Fibroblast of lung (primary cell): ENCODE measurements at regions not wholly inside any gene's neighbourhood (a gene's known extent, or its start where the extent isn't known, plus 50 kb on each side); places are given as distances from the start of the nearest gene placed in this dataset.

ENCODE experiments used
- DNase-seq, 2 donors: peaks; one replicate each; pipeline versions ENCODE4 v3.0.0 to v3.0.0-alpha.2; 2010; ENCODE audit warnings: low read depth in 2 of 2
- H2AFZ ChIP-seq: 2 replicates; pipeline ENCODE4 v1.5.1; 2012; ENCODE audit warnings: low read length, control low read depth, inconsistent platforms
- H3K27ac ChIP-seq: 2 replicates; pipeline ENCODE4 v1.5.1; 2011; ENCODE audit warnings: low read length, control low read depth; ENCODE audit not compliant: insufficient read depth
- H3K27me3 ChIP-seq: 2 replicates; pipeline ENCODE4 v1.5.1; 2011; ENCODE audit warnings: mild to moderate bottlenecking, low read length; ENCODE audit not compliant: control insufficient read depth, insufficient read depth
- H3K36me3 ChIP-seq: 2 replicates; pipeline ENCODE4 v1.5.1; 2011; ENCODE audit warnings: low read length; ENCODE audit not compliant: control insufficient read depth, insufficient read depth
- H3K4me1 ChIP-seq: 2 replicates; pipeline ENCODE4 v1.5.1; 2011; ENCODE audit warnings: low read length; ENCODE audit not compliant: control insufficient read depth, insufficient read depth; ENCODE audit errors: extremely low read depth
- H3K4me2 ChIP-seq: 2 replicates; pipeline ENCODE4 v1.5.1; 2011; ENCODE audit warnings: low read length, control low read depth; ENCODE audit not compliant: insufficient read depth; ENCODE audit errors: extremely low read depth
- H3K4me3 ChIP-seq, 4 experiments: fragments of 200-600 bp in 1 of 4; sonication (generic) in 1 of 4; replicated peaks in 1 of 4; 2 replicates each; pipeline ENCODE4 v1.5.1; 2011 to 2016; ENCODE audit warnings: low read length in 4 of 4, low read depth in 3 of 4, mild to moderate bottlenecking in 3 of 4, control low read depth in 2 of 4, inconsistent platforms in 1 of 4, mixed read lengths in 1 of 4; ENCODE audit not compliant: insufficient read depth in 1 of 4; ENCODE audit errors: control extremely low read depth in 1 of 4
- H3K79me2 ChIP-seq: 2 replicates; pipeline ENCODE4 v1.5.1; 2012; ENCODE audit warnings: mild to moderate bottlenecking, low read length, inconsistent platforms; ENCODE audit not compliant: control insufficient read depth, insufficient read depth
- H3K9ac ChIP-seq: 2 replicates; pipeline ENCODE4 v1.5.1; 2011; ENCODE audit warnings: mild to moderate bottlenecking, low read length, control low read depth; ENCODE audit not compliant: insufficient read depth
- H3K9me3 ChIP-seq: 2 replicates; pipeline ENCODE4 v1.5.1; 2012; ENCODE audit warnings: low read depth, low read length; ENCODE audit not compliant: control insufficient read depth, insufficient read depth
- H4K20me1 ChIP-seq: 2 replicates; pipeline ENCODE4 v1.5.1; 2011; ENCODE audit warnings: low read length; ENCODE audit not compliant: control insufficient read depth, insufficient read depth; ENCODE audit errors: extremely low read depth
- EZH2 ChIP-seq: IDR thresholded peaks from 2 replicates; pipeline ENCODE4 v1.5.1; 2012; ENCODE audit warnings: low read length, control low read depth, mild to moderate bottlenecking; ENCODE audit errors: missing control alignments
- TF ChIP-seq, protein P1 (sequence below), 2 donors: IDR thresholded peaks in 1 of 2; conservative IDR thresholded peaks in 1 of 2; 1 replicate in 1 of 2; 2 replicates in 1 of 2; pipeline ENCODE4 v1.5.1; 2011 to 2012; ENCODE audit warnings: low read length in 2 of 2, control low read depth in 1 of 2, inconsistent platforms in 1 of 2, low read depth in 1 of 2, mild to moderate bottlenecking in 1 of 2

DNA sequence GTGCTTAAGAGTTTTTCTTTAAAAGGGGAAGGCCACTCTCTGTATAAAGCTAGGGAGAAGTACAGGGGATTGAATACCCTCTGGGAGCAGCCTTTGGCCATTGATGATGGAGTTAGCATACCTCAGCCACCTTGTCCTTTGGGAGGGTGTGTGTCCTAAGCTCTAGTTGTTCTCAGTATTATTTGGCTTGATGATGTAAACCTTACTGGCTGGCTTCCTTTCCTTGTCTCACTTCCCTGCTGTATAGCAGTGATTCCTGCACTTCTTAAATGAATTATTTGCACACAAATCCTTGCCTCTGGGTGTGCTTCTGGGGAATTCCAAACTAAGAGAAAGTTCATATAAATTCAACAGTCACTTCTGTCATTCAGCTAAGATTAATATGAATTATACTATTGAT lies 234.9 kb upstream of the RIOK2 start:
- Histone ChIP-seq H3K27ac (no peak overlapping the region), H4K20me1 (no peaks in the 10 kb centered on the region), H3K4me2 (no peak overlapping the region), H3K27me3 (no peaks in the 10 kb centered on the region), H3K9me3 (no peaks in the 10 kb centered on the region), H3K4me3 (no peak overlapping the region), H2AFZ (no peak overlapping the region), H3K9ac (no peak overlapping the region), H3K79me2 (no peaks in the 10 kb centered on the region), H3K4me1 (no peaks in the 10 kb centered on the region), H3K36me3 (no peaks in the 10 kb centered on the region)
- DNase-seq, result no peak
- TF ChIP-seq, protein P1, sequence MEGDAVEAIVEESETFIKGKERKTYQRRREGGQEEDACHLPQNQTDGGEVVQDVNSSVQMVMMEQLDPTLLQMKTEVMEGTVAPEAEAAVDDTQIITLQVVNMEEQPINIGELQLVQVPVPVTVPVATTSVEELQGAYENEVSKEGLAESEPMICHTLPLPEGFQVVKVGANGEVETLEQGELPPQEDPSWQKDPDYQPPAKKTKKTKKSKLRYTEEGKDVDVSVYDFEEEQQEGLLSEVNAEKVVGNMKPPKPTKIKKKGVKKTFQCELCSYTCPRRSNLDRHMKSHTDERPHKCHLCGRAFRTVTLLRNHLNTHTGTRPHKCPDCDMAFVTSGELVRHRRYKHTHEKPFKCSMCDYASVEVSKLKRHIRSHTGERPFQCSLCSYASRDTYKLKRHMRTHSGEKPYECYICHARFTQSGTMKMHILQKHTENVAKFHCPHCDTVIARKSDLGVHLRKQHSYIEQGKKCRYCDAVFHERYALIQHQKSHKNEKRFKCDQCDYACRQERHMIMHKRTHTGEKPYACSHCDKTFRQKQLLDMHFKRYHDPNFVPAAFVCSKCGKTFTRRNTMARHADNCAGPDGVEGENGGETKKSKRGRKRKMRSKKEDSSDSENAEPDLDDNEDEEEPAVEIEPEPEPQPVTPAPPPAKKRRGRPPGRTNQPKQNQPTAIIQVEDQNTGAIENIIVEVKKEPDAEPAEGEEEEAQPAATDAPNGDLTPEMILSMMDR (conservative IDR thresholded peaks at IDR 0.05 in 1 of 2, IDR thresholded peaks at IDR 0.05 in 1 of 2; ENCODE audit: low read depth in 1 of 2, low read length in 2 of 2), result no peak
- TF ChIP-seq EZH2, result no peak

- Histone ChIP-seq H2AFZ (no peak overlapping the region), H3K36me3 (no peaks in the 10 kb centered on the region), H3K4me2 (no peak overlapping the region), H3K27ac (no peak overlapping the region), H4K20me1 (no peaks in the 10 kb centered on the region), H3K4me3 (no peak overlapping the region), H3K4me1 (no peaks in the 10 kb centered on the region), H3K9me3 (no peaks in the 10 kb centered on the region), H3K79me2 (no peaks in the 10 kb centered on the region), H3K9ac (no peak overlapping the region), H3K27me3 (no peaks in the 10 kb centered on the region)
- DNase-seq, result no peak
- TF ChIP-seq, protein P1 (conservative IDR thresholded peaks at IDR 0.05 in 1 of 2, IDR thresholded peaks at IDR 0.05 in 1 of 2; ENCODE audit: low read depth in 1 of 2, low read length in 2 of 2), result no peak
- no peak for TF ChIP-seq EZH2
Observed at GRCh38 chr5:97418462-97418861, 235.4 kb upstream of the RIOK2 start.

DNA sequence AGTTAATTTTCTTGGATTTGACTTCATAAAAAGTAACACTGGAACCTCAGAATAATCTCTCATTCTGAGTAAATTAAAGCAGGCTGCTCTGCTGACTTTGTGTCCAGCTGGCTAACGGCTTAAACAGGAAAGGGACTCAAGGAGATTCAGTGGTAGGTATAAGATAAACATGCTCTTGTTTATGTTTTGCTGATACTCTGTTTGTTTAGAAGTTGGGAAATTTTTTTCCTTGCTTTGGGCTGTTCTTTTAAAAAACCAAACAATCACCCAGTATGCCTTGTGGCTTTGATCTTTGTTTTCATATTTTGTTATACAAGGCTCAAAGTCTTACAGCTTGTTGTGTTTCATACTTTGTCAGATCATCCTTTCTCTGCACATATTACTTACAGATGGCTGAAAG lies 237.6 kb upstream of the RIOK2 start:
- H3K4me2 ChIP-seq, result no peak overlapping the region
- H2AFZ ChIP-seq, result no peak overlapping the region
- no peaks in the 10 kb centered on the region for H4K20me1 ChIP-seq
- no peaks in the 10 kb centered on the region for H3K4me1 ChIP-seq
- no peak overlapping the region for H3K4me3 ChIP-seq
- TF ChIP-seq, protein P1 (conservative IDR thresholded peaks at IDR 0.05 in 1 of 2, IDR thresholded peaks at IDR 0.05 in 1 of 2; ENCODE audit: low read depth in 1 of 2, low read length in 2 of 2), result no peak
- no peak for TF ChIP-seq EZH2
- no peak overlapping the region for H3K9ac ChIP-seq
- no peaks in the 10 kb centered on the region for H3K36me3 ChIP-seq
- no peaks in the 10 kb centered on the region for H3K27me3 ChIP-seq
- no peak overlapping the region for H3K27ac ChIP-seq
- no peaks in the 10 kb centered on the region for H3K79me2 ChIP-seq
- H3K9me3 ChIP-seq, result no peaks in the 10 kb centered on the region
- DNase-seq, result peak in 1 of 2 donors; percentile 2
